Duodenal mucosa (tissue), 2 donors: ENCODE measurements at regions not wholly inside any gene's neighbourhood (a gene's known extent, or its start where the extent isn't known, plus 50 kb on each side); places are given as distances from the start of the nearest gene placed in this dataset.
"Not testable (repeated sequence)": the region's sequence is repeated elsewhere in the genome, so short reads cannot be mapped to it uniquely, and the experiment has no call there.

Experiments
- H3K27ac ChIP-seq: one replicate; pipeline ENCODE4 v1.7.0; 2013; ENCODE audit warnings: low read depth, low read length
- H3K27me3 ChIP-seq, 2 donors: one replicate each; pipeline ENCODE4 v1.7.0; 2013; ENCODE audit warnings: low read length in 2 of 2, control low read depth in 1 of 2; ENCODE audit not compliant: insufficient read depth in 2 of 2, control insufficient read depth in 1 of 2
- H3K36me3 ChIP-seq, 2 donors: one replicate each; pipeline ENCODE4 v1.7.0; 2013; ENCODE audit warnings: low read length in 2 of 2, control low read depth in 1 of 2; ENCODE audit not compliant: insufficient read depth in 2 of 2, control insufficient read depth in 1 of 2
- H3K4me1 ChIP-seq, 2 donors: one replicate each; pipeline ENCODE4 v1.7.0; 2013; ENCODE audit warnings: low read length in 2 of 2, control low read depth in 1 of 2; ENCODE audit not compliant: insufficient read depth in 2 of 2, control insufficient read depth in 1 of 2
- H3K4me3 ChIP-seq, 2 donors: one replicate each; pipeline ENCODE4 v1.7.0; 2013; ENCODE audit warnings: low read length in 2 of 2, low read depth in 1 of 2
- H3K9ac ChIP-seq, 2 donors: one replicate each; pipeline ENCODE4 v1.7.0; 2013; ENCODE audit warnings: low read length in 2 of 2, low read depth in 1 of 2
- H3K9me3 ChIP-seq, 2 donors: one replicate each; pipeline ENCODE4 v1.7.0; 2013; ENCODE audit warnings: low read length in 2 of 2, control low read depth in 1 of 2; ENCODE audit not compliant: control insufficient read depth in 1 of 2

DNA sequence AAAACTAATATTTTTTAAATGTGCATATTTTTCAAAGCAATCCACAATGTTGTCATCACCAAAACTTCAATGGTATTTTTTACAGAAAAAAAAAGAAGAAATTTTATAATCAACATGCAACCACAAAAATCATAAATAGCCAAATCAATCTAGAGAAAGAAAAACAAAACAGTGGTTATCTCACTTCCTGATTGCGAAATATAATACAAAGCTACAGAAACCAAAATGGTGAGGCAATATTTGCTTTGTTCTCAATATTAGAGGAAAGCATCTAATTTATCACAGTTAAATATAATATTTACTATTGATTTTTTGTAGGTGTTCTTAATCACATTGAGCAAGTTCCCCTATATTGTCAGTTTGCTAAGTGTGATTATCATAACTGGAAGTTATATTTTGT is 720.7 kb upstream of the ADGRB3 start:
- Histone ChIP-seq H3K27me3 (no peaks in the 10 kb centered on the region), H3K9ac (no peak overlapping the region), H3K27ac (no peak overlapping the region), H3K4me1 (no peaks in the 10 kb centered on the region), H3K9me3 (peaks cover 2 to 23% of the 10 kb centered on the region in 2 donors), H3K4me3 (no peak overlapping the region), H3K36me3 (no peaks in the 10 kb centered on the region)

- H3K27me3 ChIP-seq, result no peaks in the 10 kb centered on the region
- H3K4me1 ChIP-seq, result no peaks in the 10 kb centered on the region
- no peak overlapping the region for H3K4me3 ChIP-seq
- peaks cover 0 to 21% of the 10 kb centered on the region in 2 donors for H3K9me3 ChIP-seq
- H3K27ac ChIP-seq, result no peak overlapping the region
- H3K9ac ChIP-seq, result no peak overlapping the region
- no peaks in the 10 kb centered on the region for H3K36me3 ChIP-seq
Observed at GRCh38 chr6:67909354-67909753, 725.7 kb upstream of the ADGRB3 start.

- peaks cover 0 to 15% of the 10 kb centered on the region in 2 donors for H3K9me3 ChIP-seq
- H3K9ac ChIP-seq, result no peak overlapping the region
- H3K27ac ChIP-seq, result no peak overlapping the region
- no peaks in the 10 kb centered on the region for H3K27me3 ChIP-seq
- no peaks in the 10 kb centered on the region for H3K4me1 ChIP-seq
- H3K4me3 ChIP-seq, result no peak overlapping the region
- no peaks in the 10 kb centered on the region for H3K36me3 ChIP-seq
Observed at GRCh38 chr6:67908379-67908778, 726.7 kb upstream of the ADGRB3 start.

DNA sequence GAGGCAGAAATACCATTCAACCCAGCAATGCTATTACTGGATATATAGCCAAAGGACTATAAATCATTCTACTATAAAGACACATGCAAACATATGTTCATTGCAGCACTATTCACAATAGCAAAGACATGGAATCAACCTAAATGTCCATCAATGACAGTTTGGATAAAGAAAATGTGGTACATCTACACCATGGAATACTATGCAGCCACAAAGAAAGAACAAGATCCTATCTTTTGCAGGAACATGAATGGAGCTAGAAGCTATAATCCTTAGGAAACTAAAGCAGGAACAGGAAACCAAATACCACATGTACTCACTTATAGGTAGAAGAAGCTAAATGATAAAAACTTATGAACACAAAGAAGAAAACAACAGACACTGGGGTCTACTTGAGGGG is 730.3 kb upstream of the ADGRB3 start:
- H3K9ac ChIP-seq, H3K27ac ChIP-seq, H3K4me3 ChIP-seq, H3K9me3 ChIP-seq, H3K27me3 ChIP-seq, H3K4me1 ChIP-seq, H3K36me3 ChIP-seq: not testable (repeated sequence)

DNA sequence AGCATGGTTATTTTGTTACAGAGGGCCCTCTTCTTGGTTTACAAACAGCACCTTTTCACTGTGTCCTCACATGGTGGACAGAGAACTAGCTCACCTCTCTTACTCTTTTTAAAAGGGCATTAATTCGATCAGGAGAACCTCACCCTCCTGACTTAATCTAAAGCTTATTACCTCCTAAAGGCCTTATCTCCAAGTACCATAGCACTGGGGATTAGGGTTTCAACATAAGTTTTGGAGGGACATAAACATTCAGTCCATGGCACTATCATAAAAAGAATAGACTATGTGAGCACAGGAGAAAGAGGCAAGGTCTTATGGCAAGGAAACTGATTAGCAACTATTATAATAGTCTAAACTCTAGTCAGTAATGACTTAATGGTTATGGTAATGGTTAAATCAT is 736.2 kb upstream of the ADGRB3 start:
- Histone ChIP-seq H3K4me1 (no peaks in the 10 kb centered on the region), H3K9me3 (peaks cover 0 to 3% of the 10 kb centered on the region in 2 donors), H3K9ac (no peak overlapping the region)

GRCh38 chr6:67897998-67898607 is 737.0 kb upstream of the ADGRB3 start:
- H3K9me3 ChIP-seq, result peaks cover 0 to 3% of the 10 kb centered on the region in 2 donors
- no peaks in the 10 kb centered on the region for H3K4me1 ChIP-seq
- no peak overlapping the region for H3K9ac ChIP-seq
- H3K27ac ChIP-seq, result no peak overlapping the region
- no peaks in the 10 kb centered on the region for H3K36me3 ChIP-seq
- no peaks in the 10 kb centered on the region for H3K27me3 ChIP-seq
- no peak overlapping the region for H3K4me3 ChIP-seq

More for the DNA sequence above, 736.2 kb upstream of the ADGRB3 start:
- Histone ChIP-seq H3K36me3 (no peaks in the 10 kb centered on the region), H3K4me3 (no peak overlapping the region), H3K27ac (no peak overlapping the region), H3K27me3 (no peaks in the 10 kb centered on the region)

GRCh38 chr6:67896476-67896875 is 738.6 kb upstream of the ADGRB3 start:
- no peak overlapping the region for H3K27ac ChIP-seq
- H3K27me3 ChIP-seq, result no peaks in the 10 kb centered on the region
- H3K4me3 ChIP-seq, result no peak overlapping the region
- H3K4me1 ChIP-seq, result no peaks in the 10 kb centered on the region
- H3K9ac ChIP-seq, result no peak overlapping the region
- peaks cover 0 to 3% of the 10 kb centered on the region in 2 donors for H3K9me3 ChIP-seq
- no peaks in the 10 kb centered on the region for H3K36me3 ChIP-seq

DNA sequence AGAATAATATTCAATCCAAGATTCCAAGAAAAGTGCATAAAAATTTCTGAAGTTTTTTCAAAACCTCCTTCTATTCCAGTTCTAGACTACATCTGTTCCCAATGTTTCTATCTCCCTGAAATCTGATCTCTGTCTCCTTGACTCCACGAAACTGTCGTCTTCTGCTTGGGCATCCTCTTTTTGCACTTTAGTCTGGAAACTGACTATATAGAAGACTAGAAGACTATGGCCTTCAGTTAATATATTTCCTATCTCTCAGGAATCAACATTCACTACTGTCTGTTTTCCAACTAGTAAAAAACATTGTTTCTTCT is 745.4 kb upstream of the ADGRB3 start:
- Histone ChIP-seq H3K4me3 (no peak overlapping the region), H3K9me3 (peaks cover 0 to 18% of the 10 kb centered on the region in 2 donors), H3K4me1 (no peaks in the 10 kb centered on the region), H3K36me3 (no peaks in the 10 kb centered on the region), H3K27me3 (no peaks in the 10 kb centered on the region), H3K9ac (no peak overlapping the region), H3K27ac (no peak overlapping the region)

- Histone ChIP-seq H3K36me3 (no peaks in the 10 kb centered on the region), H3K9me3 (peaks cover 0 to 22% of the 10 kb centered on the region in 2 donors), H3K4me3 (no peak overlapping the region), H3K9ac (no peak overlapping the region), H3K4me1 (no peaks in the 10 kb centered on the region), H3K27ac (no peak overlapping the region), H3K27me3 (no peaks in the 10 kb centered on the region)
Observed at GRCh38 chr6:67888886-67889681, 746.0 kb upstream of the ADGRB3 start.

DNA sequence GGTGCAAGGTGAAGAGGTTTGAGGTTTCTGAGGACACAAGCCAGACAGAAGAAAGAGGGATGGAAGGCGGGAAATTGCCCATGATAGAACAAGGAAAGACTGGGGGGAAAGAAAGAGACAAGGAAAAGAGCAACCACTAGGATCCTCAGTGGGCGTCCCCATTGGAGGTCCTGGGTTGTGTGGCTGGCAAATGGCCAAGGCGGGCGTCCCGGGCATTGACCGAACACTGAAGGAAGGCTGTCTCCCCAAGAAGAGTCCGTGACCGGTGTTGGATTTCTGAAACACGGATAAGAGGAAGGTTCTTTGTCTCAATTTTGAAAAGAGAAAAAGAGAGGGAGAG is 746.6 kb upstream of the ADGRB3 start:
- Histone ChIP-seq H3K27me3 (no peaks in the 10 kb centered on the region), H3K9ac (no peak overlapping the region), H3K4me1 (no peaks in the 10 kb centered on the region), H3K27ac (no peak overlapping the region), H3K4me3 (no peak overlapping the region), H3K36me3 (no peaks in the 10 kb centered on the region), H3K9me3 (peaks cover 0 to 22% of the 10 kb centered on the region in 2 donors)
